ENCODE measurements at regions not wholly inside any gene's neighbourhood (a gene's known extent, or its start where the extent isn't known, plus 50 kb on each side); places are given as distances from the start of the nearest gene placed in this dataset.

DNA sequence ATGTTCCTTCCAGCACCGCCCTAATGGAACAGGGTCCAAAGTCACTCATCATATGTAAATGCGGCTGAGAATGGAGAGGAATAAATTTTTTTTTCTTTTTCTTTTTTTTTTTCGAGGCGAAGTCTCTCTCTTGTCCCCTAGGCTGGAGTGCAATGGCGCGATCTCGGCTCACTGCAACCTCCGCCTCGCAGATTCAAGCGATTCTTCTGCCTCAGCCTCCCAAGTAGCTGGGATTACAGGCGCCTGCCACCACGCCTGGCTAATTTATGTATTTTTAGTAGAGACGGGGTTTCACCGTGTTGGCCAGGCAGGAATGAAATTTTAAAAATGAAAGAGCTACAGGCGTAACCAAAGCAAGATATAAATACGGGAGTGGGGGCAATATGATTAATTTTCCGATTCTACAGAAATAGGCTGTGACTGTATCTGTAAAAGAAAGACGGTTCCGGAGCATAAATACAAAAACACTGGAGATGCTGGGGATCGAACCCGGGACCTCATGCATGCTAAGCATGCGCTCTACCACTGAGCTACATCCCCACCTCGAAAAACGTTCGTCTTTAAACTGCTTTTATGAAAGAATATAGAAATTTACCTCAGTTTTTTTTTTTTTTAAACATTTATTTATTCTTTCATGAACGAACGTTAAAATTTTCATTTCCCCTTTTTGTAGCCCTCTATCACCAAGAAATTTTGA, 132.2 kb downstream of the GPX5 start:
- peak overlapping the region; percentile 71; the same call in 1 of the 2 replicates for H2AFZ ChIP-seq (ENCODE audit: low read length)
- no peaks in the 10 kb centered on the region for H4K20me1 ChIP-seq (ENCODE audit: insufficient read depth, low read length, poor library complexity, severe bottlenecking)
- no peaks in the 10 kb centered on the region for H3K27me3 ChIP-seq (ENCODE audit: insufficient read depth, low read length, poor library complexity, severe bottlenecking)
- H3K4me1 ChIP-seq (ENCODE audit: insufficient read depth, low read length, poor library complexity, severe bottlenecking): peaks cover 14% of the 10 kb centered on the region
- no peaks in the 10 kb centered on the region for H3K9me2 ChIP-seq (replicated peaks; ENCODE audit: low read depth, low read length)
- no peaks in the 10 kb centered on the region for H3F3A ChIP-seq (ENCODE audit: low read depth)
- peak overlapping the region; percentile 79 for H3K4me2 ChIP-seq (ENCODE audit: low read depth, low read length, poor library complexity, severe bottlenecking)
- no peak overlapping the region for H3K9ac ChIP-seq (ENCODE audit: low read depth, low read length, poor library complexity, severe bottlenecking)
- H3K79me2 ChIP-seq (ENCODE audit: insufficient read depth, low read length): no peaks in the 10 kb centered on the region
- peak overlapping the region; percentile 67 for H3K4me3 ChIP-seq (ENCODE audit: low read length, poor library complexity, severe bottlenecking)
- TF ChIP-seq EZH2phosphoT487 (IDR thresholded peaks at IDR 0.05; ENCODE audit: borderline replicate concordance): no peak
- TF ChIP-seq, protein P1, sequence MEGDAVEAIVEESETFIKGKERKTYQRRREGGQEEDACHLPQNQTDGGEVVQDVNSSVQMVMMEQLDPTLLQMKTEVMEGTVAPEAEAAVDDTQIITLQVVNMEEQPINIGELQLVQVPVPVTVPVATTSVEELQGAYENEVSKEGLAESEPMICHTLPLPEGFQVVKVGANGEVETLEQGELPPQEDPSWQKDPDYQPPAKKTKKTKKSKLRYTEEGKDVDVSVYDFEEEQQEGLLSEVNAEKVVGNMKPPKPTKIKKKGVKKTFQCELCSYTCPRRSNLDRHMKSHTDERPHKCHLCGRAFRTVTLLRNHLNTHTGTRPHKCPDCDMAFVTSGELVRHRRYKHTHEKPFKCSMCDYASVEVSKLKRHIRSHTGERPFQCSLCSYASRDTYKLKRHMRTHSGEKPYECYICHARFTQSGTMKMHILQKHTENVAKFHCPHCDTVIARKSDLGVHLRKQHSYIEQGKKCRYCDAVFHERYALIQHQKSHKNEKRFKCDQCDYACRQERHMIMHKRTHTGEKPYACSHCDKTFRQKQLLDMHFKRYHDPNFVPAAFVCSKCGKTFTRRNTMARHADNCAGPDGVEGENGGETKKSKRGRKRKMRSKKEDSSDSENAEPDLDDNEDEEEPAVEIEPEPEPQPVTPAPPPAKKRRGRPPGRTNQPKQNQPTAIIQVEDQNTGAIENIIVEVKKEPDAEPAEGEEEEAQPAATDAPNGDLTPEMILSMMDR (conservative IDR thresholded peaks at IDR 0.05; ENCODE audit: low read length): no peak
- no peaks in the 10 kb centered on the region for H3K9me3 ChIP-seq (ENCODE audit: insufficient read depth, low read depth, low read length)
- no peaks in the 10 kb centered on the region for H3K36me3 ChIP-seq (ENCODE audit: insufficient read depth, low read length)

DNA sequence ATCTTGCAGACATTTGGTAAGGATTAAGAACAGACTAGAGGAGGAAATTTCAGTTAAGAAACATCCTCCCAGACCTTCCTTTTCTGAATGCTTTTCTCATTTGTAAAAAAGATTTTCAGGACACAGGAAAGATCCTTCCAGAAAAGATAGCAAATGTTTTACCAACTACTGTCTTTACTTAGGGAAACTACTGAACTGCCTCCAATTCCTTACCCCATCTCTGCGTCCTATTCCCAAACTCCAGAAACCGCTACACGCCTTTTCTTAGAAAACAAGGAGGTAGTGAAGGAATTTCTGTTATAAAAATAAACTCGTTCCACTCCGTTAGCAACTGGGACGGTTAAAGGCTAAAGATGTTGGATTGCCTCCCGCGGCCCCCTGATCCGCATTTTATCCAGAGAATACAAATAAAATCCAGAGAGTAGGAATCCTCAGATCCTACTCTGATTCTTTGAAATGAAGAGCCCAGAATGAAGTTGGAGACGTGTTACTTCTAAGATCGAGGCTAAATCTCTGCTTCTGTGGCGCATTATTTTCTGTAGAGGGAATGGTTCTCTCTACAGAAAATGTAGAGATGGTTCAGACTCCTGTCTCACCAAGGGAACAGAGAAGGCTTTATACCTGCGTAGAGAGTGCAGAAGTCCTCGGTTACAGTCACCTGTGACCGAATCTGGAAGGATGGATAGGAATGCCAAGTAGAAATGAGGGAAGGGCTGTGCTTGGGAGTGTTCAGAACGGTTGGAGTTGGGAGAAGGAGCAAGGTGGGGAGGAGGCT, 133.0 kb downstream of the GPX5 start:
- peak overlapping the region; percentile 33; the same call in 1 of the 2 replicates for H2AFZ ChIP-seq (ENCODE audit: low read length)
- H3K9ac ChIP-seq (ENCODE audit: low read depth, low read length, poor library complexity, severe bottlenecking): no peak overlapping the region

DNA sequence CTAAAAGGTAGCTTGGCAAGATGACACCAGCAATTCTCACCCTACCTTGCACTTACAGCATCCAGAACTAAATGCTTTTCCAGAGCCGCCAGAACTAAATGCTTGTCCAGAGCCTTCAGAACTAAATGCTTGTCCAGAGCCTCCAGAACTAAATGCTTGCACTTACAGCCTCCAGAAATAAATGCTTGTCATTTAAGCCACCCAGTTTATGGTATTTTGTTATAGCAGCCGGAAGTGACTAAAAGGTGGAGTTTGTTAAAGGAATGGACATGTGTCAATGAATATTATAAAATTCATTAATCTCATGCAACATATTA, 133.5 kb downstream of the GPX5 start:
- TF ChIP-seq EZH2phosphoT487 (IDR thresholded peaks at IDR 0.05; ENCODE audit: borderline replicate concordance): no peak
- TF ChIP-seq, protein P1 (conservative IDR thresholded peaks at IDR 0.05; ENCODE audit: low read length): no peak
- H3K36me3 ChIP-seq (ENCODE audit: insufficient read depth, low read length): no peaks in the 10 kb centered on the region
- no peaks in the 10 kb centered on the region for H4K20me1 ChIP-seq (ENCODE audit: insufficient read depth, low read length, poor library complexity, severe bottlenecking)
- no peaks in the 10 kb centered on the region for H3K9me3 ChIP-seq (ENCODE audit: insufficient read depth, low read depth, low read length)
- no peaks in the 10 kb centered on the region for H3K9me2 ChIP-seq (replicated peaks; ENCODE audit: low read depth, low read length)
- H2AFZ ChIP-seq (ENCODE audit: low read length): no peak overlapping the region
- no peaks in the 10 kb centered on the region for H3F3A ChIP-seq (ENCODE audit: low read depth)
- H3K27me3 ChIP-seq (ENCODE audit: insufficient read depth, low read length, poor library complexity, severe bottlenecking): no peaks in the 10 kb centered on the region
- H3K79me2 ChIP-seq (ENCODE audit: insufficient read depth, low read length): no peaks in the 10 kb centered on the region
- peak overlapping the region; percentile 79 for H3K4me2 ChIP-seq (ENCODE audit: low read depth, low read length, poor library complexity, severe bottlenecking)
- peaks cover 14% of the 10 kb centered on the region for H3K4me1 ChIP-seq (ENCODE audit: insufficient read depth, low read length, poor library complexity, severe bottlenecking)
- no peak overlapping the region for H3K4me3 ChIP-seq (ENCODE audit: low read length, poor library complexity, severe bottlenecking)
- no peak overlapping the region for H3K9ac ChIP-seq (ENCODE audit: low read depth, low read length, poor library complexity, severe bottlenecking)

More for the DNA sequence above, 133.0 kb downstream of the GPX5 start:
- Histone ChIP-seq H3K9me3 (ENCODE audit: insufficient read depth, low read depth, low read length) (no peaks in the 10 kb centered on the region), H3K27me3 (ENCODE audit: insufficient read depth, low read length, poor library complexity, severe bottlenecking) (no peaks in the 10 kb centered on the region), H3K4me1 (ENCODE audit: insufficient read depth, low read length, poor library complexity, severe bottlenecking) (peaks cover 14% of the 10 kb centered on the region), H3F3A (ENCODE audit: low read depth) (no peaks in the 10 kb centered on the region), H3K36me3 (ENCODE audit: insufficient read depth, low read length) (no peaks in the 10 kb centered on the region), H4K20me1 (ENCODE audit: insufficient read depth, low read length, poor library complexity, severe bottlenecking) (no peaks in the 10 kb centered on the region), H3K79me2 (ENCODE audit: insufficient read depth, low read length) (no peaks in the 10 kb centered on the region), H3K4me3 (ENCODE audit: low read length, poor library complexity, severe bottlenecking) (peak overlapping the region; percentile 67), H3K9me2 (replicated peaks; ENCODE audit: low read depth, low read length) (no peaks in the 10 kb centered on the region), H3K4me2 (ENCODE audit: low read depth, low read length, poor library complexity, severe bottlenecking) (peak overlapping the region; percentile 79)
- TF ChIP-seq, protein P1 (conservative IDR thresholded peaks at IDR 0.05; ENCODE audit: low read length): no peak
- no peak for TF ChIP-seq EZH2phosphoT487 (IDR thresholded peaks at IDR 0.05; ENCODE audit: borderline replicate concordance)
